NCI-H128 (cell line): ENCODE measurements at regions not wholly inside any gene's neighbourhood (a gene's known extent, or its start where the extent isn't known, plus 50 kb on each side); places are given as distances from the start of the nearest gene placed in this dataset.

ENCODE experiments used
- DNase-seq: peaks from one replicate; lab custom pipeline; 2025; ENCODE audit not compliant: unreplicated experiment; lab: John Stamatoyannopoulos, UW

DNA sequence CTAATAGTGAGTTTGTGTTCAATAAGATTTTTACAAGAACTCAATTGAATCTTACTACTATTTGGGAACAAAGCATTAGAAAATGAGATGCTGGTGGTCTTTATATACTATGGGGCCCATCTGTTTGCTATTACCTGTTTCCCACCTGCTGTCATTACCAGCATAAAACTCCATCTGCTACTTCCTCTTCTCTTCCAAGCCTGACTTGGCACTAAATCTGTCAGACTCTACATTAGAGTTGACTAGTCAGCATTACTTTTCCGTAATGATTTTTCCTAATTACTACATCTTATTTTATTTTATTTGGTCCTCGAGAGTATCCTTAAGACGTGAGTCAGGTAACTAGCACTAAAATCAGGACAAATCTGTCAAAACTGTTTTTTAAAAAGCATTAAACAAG is 68.1 kb upstream of the KRR1 start:
- no peak for DNase-seq

DNA sequence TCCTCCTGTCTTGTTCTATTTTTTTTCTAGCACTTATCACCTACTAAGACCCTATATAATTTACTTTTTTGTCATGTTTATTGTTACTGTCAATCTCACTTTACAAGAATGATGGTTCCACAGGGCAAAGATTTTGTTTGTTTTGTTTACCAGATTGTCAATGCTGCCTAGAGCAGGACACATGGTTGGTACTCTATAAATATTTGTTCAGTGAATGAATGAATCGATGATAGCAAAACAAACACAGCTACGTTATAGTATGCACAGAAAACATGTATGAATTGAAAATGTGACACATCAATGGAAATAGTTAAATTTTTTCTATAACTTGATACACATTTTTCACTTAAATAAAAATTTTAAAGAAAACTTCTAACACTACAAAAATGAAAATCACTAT is 67.1 kb upstream of the KRR1 start:
- no peak for DNase-seq

DNA sequence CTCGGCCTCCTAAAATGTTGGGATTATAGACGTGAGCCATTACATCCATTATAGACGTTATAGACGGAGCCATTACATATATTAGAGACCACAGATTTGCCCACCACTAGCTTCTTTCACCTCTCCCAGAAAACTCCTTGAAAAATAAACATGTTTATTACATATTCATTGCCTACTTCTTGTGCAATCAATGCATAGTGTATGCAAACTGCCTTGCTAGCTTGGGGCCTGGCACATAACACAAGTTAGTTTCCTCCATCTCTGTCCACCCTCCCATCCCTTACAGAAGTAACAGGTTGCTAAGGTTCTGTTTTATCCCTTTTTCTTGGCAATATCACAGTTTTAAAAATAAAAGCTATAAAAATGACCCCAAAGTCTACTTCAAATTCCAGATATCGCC is 66.4 kb upstream of the KRR1 start:
- DNase-seq = no peak

DNA sequence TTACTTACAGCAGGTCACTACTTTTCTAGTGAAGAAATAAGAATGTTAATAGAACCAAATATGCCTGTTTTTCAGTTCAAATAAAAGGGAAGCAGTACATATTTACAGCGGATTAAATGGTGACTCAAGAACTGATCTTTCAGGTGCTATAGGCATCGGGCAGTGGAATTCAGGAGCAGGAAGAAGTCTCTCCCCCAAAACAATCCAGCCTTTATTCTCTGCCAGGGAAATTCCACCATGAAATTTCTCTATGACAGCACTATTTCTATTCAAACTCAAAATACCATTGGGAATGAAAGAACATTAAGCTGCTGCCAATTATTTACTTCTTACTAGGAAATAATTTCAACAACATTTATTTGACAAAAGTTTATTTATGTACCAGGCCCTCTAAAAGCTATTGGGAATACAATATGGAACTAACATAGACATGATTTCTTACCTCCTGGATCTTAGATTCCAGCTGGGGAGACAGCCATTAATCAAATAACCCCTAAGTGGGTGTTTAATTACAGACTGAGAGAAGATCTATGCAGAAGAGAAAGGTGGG is 60.3 kb upstream of the KRR1 start:
- DNase-seq = no peak

DNA sequence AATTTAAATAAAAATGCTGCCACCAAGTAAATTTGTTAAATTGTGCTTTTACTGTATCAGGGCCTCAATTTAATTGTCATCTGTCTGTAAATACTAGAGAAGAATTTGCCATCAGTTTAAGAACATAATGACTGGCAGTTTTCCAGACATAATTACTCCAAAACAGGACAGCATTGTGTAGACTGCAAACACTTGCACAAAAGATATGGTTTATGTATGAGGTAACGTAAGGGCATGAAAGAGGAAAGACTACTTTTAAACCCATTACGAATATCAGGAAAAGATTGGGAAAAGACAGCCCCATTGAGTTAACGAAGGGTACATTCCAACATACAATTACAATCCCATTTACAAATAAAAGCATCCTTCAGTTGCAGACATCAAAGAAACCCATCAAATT is 59.8 kb upstream of the KRR1 start:
- no peak for DNase-seq

DNA sequence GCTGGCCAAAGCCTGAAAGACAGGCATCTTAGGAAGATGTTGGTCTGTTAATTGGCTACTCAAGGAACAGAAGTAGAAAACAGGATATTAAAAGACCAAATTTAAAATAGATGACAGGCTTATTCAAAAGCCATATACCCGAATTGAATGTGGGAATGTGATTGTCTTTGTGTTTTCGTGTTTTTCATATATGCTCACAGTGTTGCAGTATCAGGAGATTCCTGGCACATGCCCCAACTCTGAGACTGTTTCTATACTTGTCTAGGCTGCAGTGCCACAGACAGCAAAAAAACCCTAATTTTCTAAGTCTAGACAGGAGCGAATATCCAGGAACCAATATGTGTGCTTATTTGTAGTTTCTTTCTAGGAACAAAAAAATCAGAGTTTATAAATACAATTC is 57.4 kb upstream of the KRR1 start:
- no peak for DNase-seq

DNA sequence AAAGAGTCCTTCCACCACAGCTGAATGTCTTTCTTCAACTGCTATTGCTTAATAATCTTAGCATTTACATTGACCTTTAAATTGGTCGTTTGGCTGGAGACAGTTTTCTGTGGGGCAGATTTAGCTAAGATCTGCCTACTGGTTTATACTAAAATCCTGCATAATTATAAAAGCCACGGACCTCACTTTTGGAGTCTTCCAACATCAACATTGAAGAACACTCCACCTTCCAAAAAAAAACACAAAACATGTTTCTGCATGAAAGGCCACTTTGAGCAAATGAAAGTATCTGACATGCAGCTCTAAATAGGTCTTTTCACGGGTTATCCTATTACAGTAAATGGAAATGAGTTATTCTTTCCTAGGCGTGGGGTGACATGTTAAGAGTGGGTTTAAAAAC is 57.0 kb upstream of the KRR1 start:
- no peak for DNase-seq

DNA sequence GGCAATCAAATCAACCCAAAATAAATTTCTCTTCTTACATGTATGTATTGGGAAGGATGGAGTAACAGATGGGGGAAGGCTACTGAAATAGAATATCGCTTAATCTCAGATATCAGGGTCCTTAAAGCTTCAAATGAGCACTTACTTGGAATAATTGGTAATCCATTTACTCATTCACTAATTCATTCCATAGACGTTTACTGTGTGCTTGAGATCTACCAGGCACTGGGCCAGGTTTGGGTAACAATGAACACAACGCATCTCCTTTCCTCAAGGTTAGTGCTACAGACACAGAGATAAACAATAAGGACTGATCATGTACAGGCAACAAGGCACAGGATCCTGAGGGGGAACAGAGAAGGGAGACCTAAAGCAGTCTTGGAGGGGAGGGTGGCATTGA is 54.4 kb upstream of the KRR1 start:
- DNase-seq = no peak

DNA sequence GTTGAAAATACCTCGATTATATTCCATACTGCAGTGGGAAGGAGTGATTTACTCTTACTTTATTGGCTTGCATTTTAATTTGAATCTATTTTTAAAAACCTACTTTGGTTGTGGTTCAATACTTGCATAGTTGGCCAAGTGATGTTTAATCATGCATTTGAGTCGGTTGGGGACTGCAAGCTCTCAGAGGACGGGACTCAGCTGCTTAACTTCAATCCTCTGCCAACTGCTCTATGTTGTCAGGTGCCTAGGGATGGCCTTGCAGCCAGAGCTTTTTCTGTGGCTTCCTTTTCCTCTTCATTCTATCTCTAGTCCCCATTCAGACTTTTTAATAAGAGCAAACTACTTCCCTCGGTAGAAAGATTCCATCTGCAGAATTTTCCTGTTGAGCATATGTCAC is 53.4 kb upstream of the KRR1 start:
- no peak for DNase-seq

DNA sequence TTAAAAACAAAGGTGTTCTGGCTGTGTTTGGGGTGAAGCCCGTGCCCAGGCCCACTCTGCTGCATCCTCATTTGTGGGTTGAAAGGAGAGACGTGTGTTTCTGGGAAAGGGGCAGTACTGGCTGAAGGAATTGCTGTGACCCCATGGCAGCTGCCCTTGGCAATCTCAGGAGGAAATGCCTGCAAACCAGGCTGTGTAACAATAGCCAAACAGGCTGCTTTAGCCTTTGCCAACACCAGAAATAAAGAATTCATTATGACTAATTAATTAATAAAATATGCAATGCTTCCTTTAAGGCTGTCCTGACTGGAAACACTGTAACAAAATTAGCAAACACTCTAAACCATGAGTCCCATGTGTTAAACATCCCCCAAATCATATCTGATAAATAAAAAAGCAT is 53.0 kb upstream of the KRR1 start:
- no peak for DNase-seq

DNA sequence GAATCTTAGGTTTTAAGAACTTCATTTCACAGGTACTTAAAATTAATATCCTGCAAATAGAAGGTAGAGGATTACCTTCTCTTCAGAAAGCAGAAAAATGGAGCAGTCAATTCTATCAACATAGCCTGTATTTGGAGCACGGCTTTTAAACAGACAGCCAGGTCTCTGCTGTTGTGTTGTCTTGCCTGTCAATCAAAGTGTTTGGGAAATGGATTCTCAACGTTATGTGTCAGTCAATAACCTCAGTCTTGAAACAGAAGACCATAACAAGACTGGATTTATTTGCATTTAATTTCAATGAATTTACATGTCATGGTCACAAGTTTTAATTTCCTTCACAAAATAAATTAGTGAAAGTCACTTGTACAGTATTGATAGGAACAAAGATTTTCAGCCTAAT is 51.9 kb upstream of the KRR1 start:
- DNase-seq = no peak

DNA sequence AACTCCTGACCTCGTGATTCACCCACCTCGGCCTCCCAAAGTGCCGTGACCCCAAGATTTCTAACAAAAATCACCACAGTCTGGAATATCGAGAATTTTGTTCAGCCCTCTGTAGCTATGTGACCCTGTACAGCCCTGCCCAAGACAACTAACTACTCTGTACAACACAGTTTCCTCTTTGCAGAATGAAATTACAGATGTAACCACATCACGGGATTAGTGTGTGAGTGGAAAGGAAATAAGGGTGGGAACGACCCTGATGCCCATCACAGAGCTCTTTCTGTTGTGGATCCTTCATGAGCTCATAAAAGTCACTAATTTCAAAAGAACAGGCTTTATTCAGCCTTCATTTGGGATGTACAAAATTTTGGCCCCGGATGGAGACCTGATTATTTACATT is 50.5 kb upstream of the KRR1 start:
- no peak for DNase-seq
